SK-N-SH treated with all-trans-retinoic acid at 6 μM for 48 hours (cell line): ENCODE measurements at regions not wholly inside any gene's neighbourhood (a gene's known extent, or its start where the extent isn't known, plus 50 kb on each side); places are given as distances from the start of the nearest gene placed in this dataset.

ENCODE experiments used
- ARNTL ChIP-seq: fragments of 450-650 bp; formaldehyde crosslinking; IDR thresholded peaks from 2 replicates; pipeline ENCODE4 v1.5.0; 2020; ENCODE audit warnings: low read depth, mild to moderate bottlenecking, moderate library complexity, borderline replicate concordance
- CSDC2 ChIP-seq: fragments of 250-450 bp; sonication (Bioruptor Pico); IDR thresholded peaks from 2 replicates; pipeline ENCODE4 v1.5.0; 2020; ENCODE audit warnings: mild to moderate bottlenecking, moderate library complexity
- RARB ChIP-seq: fragments of 250-450 bp; sonication (Bioruptor Pico); IDR thresholded peaks from 2 replicates; pipeline ENCODE4 v1.8.0; 2021; ENCODE audit warnings: mild to moderate bottlenecking, moderate library complexity
- ZFP30 ChIP-seq: fragments of 450-650 bp; formaldehyde crosslinking; IDR thresholded peaks from 2 replicates; pipeline ENCODE4 v1.5.0; 2022; ENCODE audit warnings: mild to moderate bottlenecking, moderate library complexity
- ZNF8 ChIP-seq: fragments of 450-650 bp; formaldehyde crosslinking; IDR thresholded peaks from 2 replicates; pipeline ENCODE4 v1.5.0; 2020; ENCODE audit warnings: mild to moderate bottlenecking, moderate library complexity
- TF ChIP-seq, protein P1 (sequence below): fragments of 250-450 bp; sonication (Bioruptor Pico); IDR thresholded peaks from 2 replicates; pipeline ENCODE4 v1.8.0; 2020; ENCODE audit warnings: mild to moderate bottlenecking, moderate library complexity, borderline replicate concordance
- TF ChIP-seq, protein P2 (sequence below): fragments of 250-450 bp; sonication (Bioruptor Pico); IDR thresholded peaks from 2 replicates; pipeline ENCODE4 v1.5.1; 2020; ENCODE audit warnings: low read depth, mild to moderate bottlenecking, moderate library complexity

DNA sequence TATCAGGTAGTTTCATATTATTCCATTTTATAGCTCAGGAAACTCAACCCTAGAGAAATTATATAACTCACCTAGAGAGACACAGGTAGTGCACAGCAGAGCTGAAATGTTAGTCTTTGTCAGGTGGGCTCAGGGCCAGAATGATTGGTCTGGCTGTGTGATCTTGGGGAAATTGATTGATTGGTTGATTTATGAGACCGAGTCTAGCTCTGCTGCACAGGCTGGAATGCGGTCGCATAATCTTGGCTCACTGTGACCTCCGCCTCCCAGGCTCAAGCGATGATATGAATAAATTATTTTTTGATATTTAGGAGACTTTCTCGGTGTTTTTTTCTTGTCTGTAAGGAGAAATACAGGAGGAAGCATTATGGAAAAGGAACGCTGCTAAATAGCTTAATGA is 239.9 kb upstream of the SLC10A2 start:
- TF ChIP-seq, protein P1, sequence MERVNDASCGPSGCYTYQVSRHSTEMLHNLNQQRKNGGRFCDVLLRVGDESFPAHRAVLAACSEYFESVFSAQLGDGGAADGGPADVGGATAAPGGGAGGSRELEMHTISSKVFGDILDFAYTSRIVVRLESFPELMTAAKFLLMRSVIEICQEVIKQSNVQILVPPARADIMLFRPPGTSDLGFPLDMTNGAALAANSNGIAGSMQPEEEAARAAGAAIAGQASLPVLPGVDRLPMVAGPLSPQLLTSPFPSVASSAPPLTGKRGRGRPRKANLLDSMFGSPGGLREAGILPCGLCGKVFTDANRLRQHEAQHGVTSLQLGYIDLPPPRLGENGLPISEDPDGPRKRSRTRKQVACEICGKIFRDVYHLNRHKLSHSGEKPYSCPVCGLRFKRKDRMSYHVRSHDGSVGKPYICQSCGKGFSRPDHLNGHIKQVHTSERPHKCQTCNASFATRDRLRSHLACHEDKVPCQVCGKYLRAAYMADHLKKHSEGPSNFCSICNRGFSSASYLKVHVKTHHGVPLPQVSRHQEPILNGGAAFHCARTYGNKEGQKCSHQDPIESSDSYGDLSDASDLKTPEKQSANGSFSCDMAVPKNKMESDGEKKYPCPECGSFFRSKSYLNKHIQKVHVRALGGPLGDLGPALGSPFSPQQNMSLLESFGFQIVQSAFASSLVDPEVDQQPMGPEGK (CRISPR knock-in tag), result no peak
- TF ChIP-seq CSDC2 (CRISPR knock-in tag) (no peak), ZNF8 (CRISPR knock-in tag) (no peak), ZFP30 (CRISPR knock-in tag) (no peak), RARB (CRISPR knock-in tag) (no peak), ARNTL (CRISPR knock-in tag) (no peak)
- TF ChIP-seq, protein P2, sequence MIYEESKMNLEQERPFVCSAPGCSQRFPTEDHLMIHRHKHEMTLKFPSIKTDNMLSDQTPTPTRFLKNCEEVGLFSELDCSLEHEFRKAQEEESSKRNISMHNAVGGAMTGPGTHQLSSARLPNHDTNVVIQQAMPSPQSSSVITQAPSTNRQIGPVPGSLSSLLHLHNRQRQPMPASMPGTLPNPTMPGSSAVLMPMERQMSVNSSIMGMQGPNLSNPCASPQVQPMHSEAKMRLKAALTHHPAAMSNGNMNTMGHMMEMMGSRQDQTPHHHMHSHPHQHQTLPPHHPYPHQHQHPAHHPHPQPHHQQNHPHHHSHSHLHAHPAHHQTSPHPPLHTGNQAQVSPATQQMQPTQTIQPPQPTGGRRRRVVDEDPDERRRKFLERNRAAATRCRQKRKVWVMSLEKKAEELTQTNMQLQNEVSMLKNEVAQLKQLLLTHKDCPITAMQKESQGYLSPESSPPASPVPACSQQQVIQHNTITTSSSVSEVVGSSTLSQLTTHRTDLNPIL (CRISPR knock-in tag), result no peak
